Endothelial cell of umbilical vein (primary cell): ENCODE measurements at regions not wholly inside any gene's neighbourhood (a gene's known extent, or its start where the extent isn't known, plus 50 kb on each side); places are given as distances from the start of the nearest gene placed in this dataset.

Experiments
- POLR2A ChIP-seq: IDR thresholded peaks from 2 replicates; pipeline ENCODE4 v1.6.1; 2012; ENCODE audit warnings: low read depth, mild to moderate bottlenecking, control low read depth, low read length
- POLR2AphosphoS5 ChIP-seq: IDR thresholded peaks from 2 replicates; pipeline ENCODE4 v1.6.1; 2012; ENCODE audit warnings: low read depth, mild to moderate bottlenecking, control low read depth, low read length, moderate library complexity; ENCODE audit not compliant: insufficient read depth

GRCh38 chr1:201729973-201730608, 98.9 kb upstream of the IPO9 start:
- TF ChIP-seq POLR2A = no peak
- no peak for TF ChIP-seq POLR2AphosphoS5
